Activated naive CD4-positive, alpha-beta T cell treated with anti-CD3 and anti-CD28 coated beads, Interleukin-2, amount 50 U/mL, for 72 hours (primary cell): ENCODE measurements at regions not wholly inside any gene's neighbourhood (a gene's known extent, or its start where the extent isn't known, plus 50 kb on each side); places are given as distances from the start of the nearest gene placed in this dataset.
A peak's percentile ranks its signal among the peaks of the same experiment; 100 is the strongest.

ENCODE experiments used
- ATAC-seq, 2 donors: fragments of 150-1000 bp; cut with Tn5 transposase; 2 replicates each; pipeline ENCODE4 v1.10.0; 2021; ENCODE audit warnings: mild to moderate bottlenecking in 2 of 2, moderate library complexity in 2 of 2
- DNase-seq, 2 donors: peaks; one replicate each; pipeline ENCODE4 v3.0.0; 2021 to 2022; ENCODE audit warnings: low spot score in 2 of 2
- H3K27ac Mint-ChIP-seq, 2 donors: one replicate each; pipeline ENCODE4 v1.8.0; 2022; ENCODE audit warnings: mild to moderate bottlenecking in 2 of 2, mixed read lengths in 2 of 2
- H3K36me3 Mint-ChIP-seq, 2 donors: one replicate each; pipeline ENCODE4 v1.8.0; 2022; ENCODE audit warnings: mixed read lengths in 2 of 2
- H3K9me3 Mint-ChIP-seq, 2 donors: one replicate each; pipeline ENCODE4 v1.8.0; 2022; ENCODE audit warnings: mixed read lengths in 2 of 2

- H3K36me3 Mint-ChIP-seq: no peaks in the 10 kb centered on the region
- no peak overlapping the region for H3K27ac Mint-ChIP-seq
- ATAC-seq: no peak
- DNase-seq: no peak
- H3K9me3 Mint-ChIP-seq: no peaks in the 10 kb centered on the region
Measured at GRCh38 chr1:90475631-90476030, 241.5 kb downstream of the BARHL2 start.

- no peak for ATAC-seq
- Mint-ChIP-seq H3K9me3 (no peaks in the 10 kb centered on the region), H3K36me3 (no peaks in the 10 kb centered on the region), H3K27ac (no peak overlapping the region)
- no peak for DNase-seq
Measured at GRCh38 chr1:90474731-90475130, 242.4 kb downstream of the BARHL2 start.

GRCh38 chr1:90474158-90474557, 242.9 kb downstream of the BARHL2 start:
- Mint-ChIP-seq H3K9me3 (no peaks in the 10 kb centered on the region), H3K27ac (no peak overlapping the region), H3K36me3 (no peaks in the 10 kb centered on the region)
- DNase-seq: no peak
- ATAC-seq: no peak

- H3K27ac Mint-ChIP-seq: no peak overlapping the region
- H3K36me3 Mint-ChIP-seq: no peaks in the 10 kb centered on the region
- H3K9me3 Mint-ChIP-seq: no peaks in the 10 kb centered on the region
- no peak for ATAC-seq
- no peak for DNase-seq
Measured at GRCh38 chr1:90472775-90473174, 244.3 kb downstream of the BARHL2 start.

GRCh38 chr1:90459570-90459969, 257.5 kb downstream of the BARHL2 start:
- H3K9me3 Mint-ChIP-seq: no peaks in the 10 kb centered on the region
- ATAC-seq: no peak
- H3K36me3 Mint-ChIP-seq: no peaks in the 10 kb centered on the region
- no peak overlapping the region for H3K27ac Mint-ChIP-seq
- no peak for DNase-seq

- no peak for ATAC-seq
- DNase-seq: no peak
- H3K9me3 Mint-ChIP-seq: no peaks in the 10 kb centered on the region
Measured at GRCh38 chr1:90457985-90458384, 259.1 kb downstream of the BARHL2 start.

GRCh38 chr1:90452491-90452890, 264.6 kb downstream of the BARHL2 start:
- H3K27ac Mint-ChIP-seq: no peak overlapping the region
- H3K9me3 Mint-ChIP-seq: no peaks in the 10 kb centered on the region
- no peaks in the 10 kb centered on the region for H3K36me3 Mint-ChIP-seq
- ATAC-seq: no peak
- no peak for DNase-seq

More at GRCh38 chr1:90457985-90458384, 259.1 kb downstream of the BARHL2 start:
- Mint-ChIP-seq H3K27ac (no peak overlapping the region), H3K36me3 (no peaks in the 10 kb centered on the region)

- Mint-ChIP-seq H3K9me3 (no peaks in the 10 kb centered on the region), H3K27ac (no peak overlapping the region), H3K36me3 (no peaks in the 10 kb centered on the region)
- DNase-seq (no peak), ATAC-seq (no peak)
Measured at GRCh38 chr1:90443354-90443753, 273.7 kb downstream of the BARHL2 start.

GRCh38 chr1:90435351-90435750, 281.8 kb downstream of the BARHL2 start:
- no peak overlapping the region for H3K27ac Mint-ChIP-seq
- no peaks in the 10 kb centered on the region for H3K9me3 Mint-ChIP-seq
- no peak for ATAC-seq
- H3K36me3 Mint-ChIP-seq: no peaks in the 10 kb centered on the region
- no peak for DNase-seq

GRCh38 chr1:90434460-90434859, 282.6 kb downstream of the BARHL2 start:
- no peak for ATAC-seq
- Mint-ChIP-seq H3K27ac (no peak overlapping the region), H3K36me3 (no peaks in the 10 kb centered on the region), H3K9me3 (peaks cover 0 to 2% of the 10 kb centered on the region in 2 donors)
- DNase-seq: no peak

- Mint-ChIP-seq H3K27ac (no peak overlapping the region), H3K36me3 (no peaks in the 10 kb centered on the region), H3K9me3 (peaks cover 0 to 9% of the 10 kb centered on the region in 2 donors)
- DNase-seq (no peak), ATAC-seq (no peak)
Measured at GRCh38 chr1:90417126-90417525, 300.0 kb downstream of the BARHL2 start.

- no peak overlapping the region for H3K27ac Mint-ChIP-seq
Measured at GRCh38 chr1:90414201-90414600, 302.9 kb downstream of the BARHL2 start.

GRCh38 chr1:90413519-90413918, 303.6 kb downstream of the BARHL2 start:
- ATAC-seq (no peak), DNase-seq (no peak)
- Mint-ChIP-seq H3K36me3 (no peaks in the 10 kb centered on the region), H3K9me3 (peaks cover 0 to 9% of the 10 kb centered on the region in 2 donors), H3K27ac (no peak overlapping the region)

More at GRCh38 chr1:90414201-90414600, 302.9 kb downstream of the BARHL2 start:
- peaks cover 0 to 9% of the 10 kb centered on the region in 2 donors for H3K9me3 Mint-ChIP-seq
- ATAC-seq (no peak), DNase-seq (no peak)
- no peaks in the 10 kb centered on the region for H3K36me3 Mint-ChIP-seq

GRCh38 chr1:90412563-90412962, 304.5 kb downstream of the BARHL2 start:
- Mint-ChIP-seq H3K27ac (no peak overlapping the region), H3K36me3 (no peaks in the 10 kb centered on the region)
- ATAC-seq: no peak

GRCh38 chr1:90411185-90411584, 305.9 kb downstream of the BARHL2 start:
- no peak overlapping the region for H3K27ac Mint-ChIP-seq
- DNase-seq: no peak

More at GRCh38 chr1:90412563-90412962, 304.5 kb downstream of the BARHL2 start:
- DNase-seq: no peak
- peaks cover 0 to 9% of the 10 kb centered on the region in 2 donors for H3K9me3 Mint-ChIP-seq

GRCh38 chr1:90407737-90408136, 309.4 kb downstream of the BARHL2 start:
- Mint-ChIP-seq H3K9me3 (peaks cover 0 to 4% of the 10 kb centered on the region in 2 donors), H3K27ac (no peak overlapping the region), H3K36me3 (no peaks in the 10 kb centered on the region)
- no peak for DNase-seq
- no peak for ATAC-seq

More at GRCh38 chr1:90411185-90411584, 305.9 kb downstream of the BARHL2 start:
- no peak for ATAC-seq
- H3K36me3 Mint-ChIP-seq: no peaks in the 10 kb centered on the region
- H3K9me3 Mint-ChIP-seq: peaks cover 4 to 9% of the 10 kb centered on the region in 2 donors

- Mint-ChIP-seq H3K27ac (peak overlapping the region in 1 of 2 donors; percentile 6), H3K36me3 (no peaks in the 10 kb centered on the region), H3K9me3 (peaks cover 0 to 4% of the 10 kb centered on the region in 2 donors)
- DNase-seq (no peak), ATAC-seq (no peak)
Measured at GRCh38 chr1:90405726-90406125, 311.4 kb downstream of the BARHL2 start.

- ATAC-seq (no peak), DNase-seq (no peak)
- Mint-ChIP-seq H3K27ac (no peak overlapping the region), H3K9me3 (peaks cover 0 to 4% of the 10 kb centered on the region in 2 donors), H3K36me3 (no peaks in the 10 kb centered on the region)
Measured at GRCh38 chr1:90402893-90403849, 313.9 kb downstream of the BARHL2 start.
